Mesendoderm (in vitro differentiated cells): ENCODE measurements at regions not wholly inside any gene's neighbourhood (a gene's known extent, or its start where the extent isn't known, plus 50 kb on each side); places are given as distances from the start of the nearest gene placed in this dataset.

ENCODE experiments used
- DNase-seq: peaks from one replicate; pipeline ENCODE4 v3.0.0; 2013
- H2AK5ac ChIP-seq: 2 replicates; pipeline ENCODE4 v1.6.1; 2013; ENCODE audit warnings: low read length, inconsistent platforms
- H2BK120ac ChIP-seq: 2 replicates; pipeline ENCODE4 v1.6.1; 2013; ENCODE audit warnings: low read depth, mild to moderate bottlenecking, low read length, moderate library complexity, mixed read lengths
- H2BK15ac ChIP-seq: replicated peaks from 2 replicates; pipeline ENCODE4 v1.6.1; 2013; ENCODE audit warnings: low read depth, mild to moderate bottlenecking, moderate library complexity
- H2BK5ac ChIP-seq: 2 replicates; pipeline ENCODE4 v1.6.1; 2013; ENCODE audit warnings: low read length, inconsistent platforms
- H3K18ac ChIP-seq: 2 replicates; pipeline ENCODE4 v1.6.1; 2013; ENCODE audit warnings: mild to moderate bottlenecking, low read length, mixed read lengths
- H3K23ac ChIP-seq: one replicate; pipeline ENCODE4 v1.6.1; 2013; ENCODE audit warnings: low read length
- H3K27ac ChIP-seq: 2 replicates; pipeline ENCODE4 v1.5.1; 2013; ENCODE audit warnings: low read depth, mild to moderate bottlenecking, inconsistent platforms, low read length, moderate library complexity
- H3K27me3 ChIP-seq: 2 replicates; pipeline ENCODE4 v1.6.1; 2013; ENCODE audit warnings: low read length, control low read depth, mild to moderate bottlenecking, inconsistent platforms; ENCODE audit not compliant: insufficient read depth, poor library complexity
- H3K36me3 ChIP-seq: 2 replicates; pipeline ENCODE4 v1.6.1; 2013; ENCODE audit warnings: low read length, inconsistent platforms; ENCODE audit not compliant: control insufficient read depth, insufficient read depth
- H3K4ac ChIP-seq: one replicate; pipeline ENCODE4 v1.6.1; 2013; ENCODE audit warnings: low read depth, mild to moderate bottlenecking, low read length, moderate library complexity
- H3K4me1 ChIP-seq: 2 replicates; pipeline ENCODE4 v1.6.1; 2013; ENCODE audit warnings: low read depth, low read length, inconsistent platforms; ENCODE audit not compliant: control insufficient read depth
- H3K4me2 ChIP-seq: 2 replicates; pipeline ENCODE4 v1.6.1; 2013; ENCODE audit warnings: low read length
- H3K4me3 ChIP-seq: 2 replicates; pipeline ENCODE4 v1.5.1; 2013; ENCODE audit warnings: mild to moderate bottlenecking, low read length
- H3K56ac ChIP-seq: one replicate; pipeline ENCODE4 v1.6.1; 2013; ENCODE audit warnings: low read length
- H3K79me1 ChIP-seq: 2 replicates; pipeline ENCODE4 v1.6.1; 2013; ENCODE audit warnings: low read length, inconsistent platforms
- H3K79me2 ChIP-seq: 2 replicates; pipeline ENCODE4 v1.6.1; 2013; ENCODE audit warnings: mild to moderate bottlenecking, low read length; ENCODE audit not compliant: control insufficient read depth, insufficient read depth
- H3K9ac ChIP-seq: 2 replicates; pipeline ENCODE4 v1.6.1; 2013; ENCODE audit warnings: low read length, inconsistent platforms
- H4K5ac ChIP-seq: one replicate; pipeline ENCODE4 v1.6.1; 2013; ENCODE audit warnings: low read length
- H4K8ac ChIP-seq: one replicate; pipeline ENCODE4 v1.6.1; 2013; ENCODE audit warnings: low read depth, mild to moderate bottlenecking, control low read depth, low read length, moderate library complexity
- WGBS: extraction: QIAGEN DNeasy Blood & Tissue Kit; methylation state at CpG from one replicate; pipeline ENCODE4 v1.1.7; 2013; ENCODE audit warnings: low lambda C conversion rate, missing lambda C conversion rate; ENCODE audit not compliant: insufficient coverage; ENCODE audit errors: extremely low coverage; 5-methylcytosine and 5-hydroxymethylcytosine counted together

- H3K56ac ChIP-seq = no peak overlapping the region
- H2AK5ac ChIP-seq = no peak overlapping the region
- H2BK15ac ChIP-seq = no peak overlapping the region
- no peak overlapping the region for H3K9ac ChIP-seq
- no peak overlapping the region for H3K4me2 ChIP-seq
- no peak overlapping the region for H3K18ac ChIP-seq
- no peaks in the 10 kb centered on the region for H3K79me1 ChIP-seq
- WGBS = 100% methylated on average over 1 of the region's 2 CpGs
- H3K36me3 ChIP-seq = no peaks in the 10 kb centered on the region
- no peak overlapping the region for H4K8ac ChIP-seq
- peak; percentile 87 for DNase-seq
- no peak overlapping the region for H2BK120ac ChIP-seq
- no peaks in the 10 kb centered on the region for H3K27me3 ChIP-seq
- no peak overlapping the region for H2BK5ac ChIP-seq
- no peak overlapping the region for H4K5ac ChIP-seq
- H3K4ac ChIP-seq = no peak overlapping the region
- no peaks in the 10 kb centered on the region for H3K79me2 ChIP-seq
- H3K4me1 ChIP-seq = peaks cover 2% of the 10 kb centered on the region
- no peak overlapping the region for H3K4me3 ChIP-seq
- H3K27ac ChIP-seq = no peak overlapping the region
- no peak overlapping the region for H3K23ac ChIP-seq
These were observed 1491.4 kb upstream of the GOT2 start for GRCh38 chr16:60225541-60225940.

- Histone ChIP-seq H3K27ac (no peak overlapping the region), H2BK120ac (no peak overlapping the region), H3K36me3 (no peaks in the 10 kb centered on the region), H3K4ac (no peak overlapping the region), H3K27me3 (no peaks in the 10 kb centered on the region), H3K18ac (no peak overlapping the region), H2BK15ac (no peak overlapping the region), H3K4me1 (peaks cover 2% of the 10 kb centered on the region), H3K4me3 (no peak overlapping the region), H3K56ac (no peak overlapping the region), H4K5ac (no peak overlapping the region), H3K23ac (no peak overlapping the region), H2BK5ac (peak overlapping the region; percentile 2), H3K79me1 (no peaks in the 10 kb centered on the region), H4K8ac (no peak overlapping the region), H3K4me2 (no peak overlapping the region), H2AK5ac (no peak overlapping the region), H3K79me2 (no peaks in the 10 kb centered on the region), H3K9ac (no peak overlapping the region)
- DNase-seq = no peak
- no CpG with 5 or more reads among the region's 7 CpGs for WGBS
These were observed 1483.7 kb upstream of the GOT2 start for GRCh38 chr16:60217787-60218186.

- H3K4me1 ChIP-seq = peaks cover 2% of the 10 kb centered on the region
- H3K4me3 ChIP-seq = no peak overlapping the region
- H3K18ac ChIP-seq = no peak overlapping the region
These were observed 1480.2 kb upstream of the GOT2 start for GRCh38 chr16:60214311-60214710.

GRCh38 chr16:60206516-60206915 is 1472.4 kb upstream of the GOT2 start:
- H2AK5ac ChIP-seq = no peak overlapping the region
- WGBS = no CpG with 5 or more reads among the region's 2 CpGs

More at GRCh38 chr16:60214311-60214710, 1480.2 kb upstream of the GOT2 start:
- Histone ChIP-seq H3K27ac (no peak overlapping the region), H3K4me2 (no peak overlapping the region), H2BK15ac (no peak overlapping the region), H3K79me2 (no peaks in the 10 kb centered on the region), H3K23ac (no peak overlapping the region), H3K27me3 (no peaks in the 10 kb centered on the region), H4K5ac (no peak overlapping the region), H3K4ac (no peak overlapping the region), H2AK5ac (no peak overlapping the region), H3K79me1 (no peaks in the 10 kb centered on the region), H4K8ac (no peak overlapping the region), H3K56ac (no peak overlapping the region), H2BK120ac (no peak overlapping the region), H3K36me3 (no peaks in the 10 kb centered on the region), H2BK5ac (no peak overlapping the region), H3K9ac (no peak overlapping the region)
- peak; percentile 38 for DNase-seq
- WGBS = no CpG with 5 or more reads among the region's 1 CpG

GRCh38 chr16:60204181-60204580 is 1470.1 kb upstream of the GOT2 start:
- no peak overlapping the region for H2BK120ac ChIP-seq
- H3K4me3 ChIP-seq = no peak overlapping the region
- no peaks in the 10 kb centered on the region for H3K36me3 ChIP-seq
- no peaks in the 10 kb centered on the region for H3K27me3 ChIP-seq
- no peak overlapping the region for H3K27ac ChIP-seq
- H3K56ac ChIP-seq = no peak overlapping the region
- peak overlapping the region; percentile 92 for H2BK15ac ChIP-seq
- no peak for DNase-seq
- no CpG with 5 or more reads among the region's 1 CpG for WGBS
- H3K23ac ChIP-seq = no peak overlapping the region
- H3K4ac ChIP-seq = no peak overlapping the region
- peaks cover 14% of the 10 kb centered on the region for H3K4me1 ChIP-seq
- H3K9ac ChIP-seq = no peak overlapping the region
- H2BK5ac ChIP-seq = no peak overlapping the region
- no peak overlapping the region for H3K4me2 ChIP-seq
- no peak overlapping the region for H4K5ac ChIP-seq
- H3K79me1 ChIP-seq = no peaks in the 10 kb centered on the region
- H2AK5ac ChIP-seq = no peak overlapping the region
- H3K18ac ChIP-seq = peak overlapping the region; percentile 60
- peak overlapping the region; percentile 81 for H4K8ac ChIP-seq
- no peaks in the 10 kb centered on the region for H3K79me2 ChIP-seq

More at GRCh38 chr16:60206516-60206915, 1472.4 kb upstream of the GOT2 start:
- Histone ChIP-seq H3K4me3 (no peak overlapping the region), H3K4me1 (peaks cover 3% of the 10 kb centered on the region), H3K4me2 (no peak overlapping the region), H2BK15ac (no peak overlapping the region), H3K4ac (no peak overlapping the region), H3K18ac (peak overlapping the region; percentile 22), H4K5ac (no peak overlapping the region), H3K56ac (no peak overlapping the region), H3K9ac (no peak overlapping the region), H3K79me2 (no peaks in the 10 kb centered on the region), H3K36me3 (no peaks in the 10 kb centered on the region), H3K27ac (peak overlapping the region; percentile 38), H2BK120ac (no peak overlapping the region), H4K8ac (no peak overlapping the region), H3K79me1 (no peaks in the 10 kb centered on the region), H2BK5ac (no peak overlapping the region), H3K27me3 (no peaks in the 10 kb centered on the region), H3K23ac (no peak overlapping the region)
- peak; percentile 79 for DNase-seq

GRCh38 chr16:60203525-60204124 is 1469.5 kb upstream of the GOT2 start:
- Histone ChIP-seq H3K27me3 (no peaks in the 10 kb centered on the region), H3K4me1 (peaks cover 15% of the 10 kb centered on the region), H3K79me1 (no peaks in the 10 kb centered on the region), H3K27ac (no peak overlapping the region), H3K9ac (no peak overlapping the region), H3K56ac (no peak overlapping the region), H3K18ac (no peak overlapping the region), H3K4ac (no peak overlapping the region), H2BK5ac (no peak overlapping the region), H3K36me3 (no peaks in the 10 kb centered on the region), H3K4me3 (no peak overlapping the region), H2BK120ac (no peak overlapping the region), H4K5ac (no peak overlapping the region), H4K8ac (no peak overlapping the region), H3K23ac (no peak overlapping the region), H3K79me2 (no peaks in the 10 kb centered on the region), H2BK15ac (no peak overlapping the region), H2AK5ac (no peak overlapping the region), H3K4me2 (no peak overlapping the region)
- DNase-seq = peak; percentile 54
- WGBS = 100% methylated on average over 1 of the region's 3 CpGs
